ENCODE measurements at regions not wholly inside any gene's neighbourhood (a gene's known extent, or its start where the extent isn't known, plus 50 kb on each side); places are given as distances from the start of the nearest gene placed in this dataset.

DNA sequence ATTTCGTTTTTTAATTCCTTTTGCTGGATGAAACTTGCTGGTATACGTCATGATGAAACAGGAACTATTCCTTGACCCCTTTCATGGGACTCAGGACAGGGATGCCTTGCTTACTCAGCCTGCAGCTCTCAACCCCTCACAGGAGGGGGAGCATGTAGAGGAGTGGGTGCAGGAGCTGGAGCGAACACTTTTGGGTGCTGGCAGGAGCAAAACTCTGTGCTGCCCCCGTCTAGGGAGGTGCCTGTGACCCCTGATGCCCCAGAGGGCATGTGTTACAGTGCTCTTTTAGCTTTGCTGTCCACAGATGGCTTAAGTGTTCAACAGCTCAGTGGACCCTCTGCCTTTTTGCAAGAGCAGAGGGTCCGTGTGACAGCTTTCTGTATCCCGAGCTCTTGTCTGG lies 56.8 kb upstream of the TEX13C start:
- Histone ChIP-seq H3K9me3 (ENCODE audit: low read length) (peaks cover 11% of the 10 kb centered on the region), H4K20me1 (ENCODE audit: insufficient read depth, low read length) (no peaks in the 10 kb centered on the region), H2AFZ (ENCODE audit: low read length) (no peak overlapping the region), H3K27me3 (ENCODE audit: control insufficient read depth in 1 of 2, insufficient read depth in 2 of 2, low read length in 2 of 2) (no peaks in the 10 kb centered on the region), H3K79me2 (ENCODE audit: insufficient read depth, low read length) (no peaks in the 10 kb centered on the region), H3K9ac (ENCODE audit: insufficient read depth, low read depth, low read length) (no peak overlapping the region), H3K4me3 (replicated peaks in 1 of 3; ENCODE audit: insufficient read depth in 1 of 3, low read depth in 2 of 3, low read length in 3 of 3) (no peak overlapping the region), H3K4me2 (ENCODE audit: low read depth, low read length) (no peak overlapping the region), H3K27ac (ENCODE audit: extremely low read length, insufficient read depth, low read length) (no peak overlapping the region), H3K36me3 (replicated peaks in 1 of 2; ENCODE audit: control insufficient read depth in 1 of 2, insufficient read depth in 2 of 2, low read length in 2 of 2) (no peaks in the 10 kb centered on the region), H3K4me1 (ENCODE audit: insufficient read depth, low read length) (no peaks in the 10 kb centered on the region)
- no TSS peak for BruUV-seq (replicated peaks)
- TF ChIP-seq ZNF792 (CRISPR knock-in tag; IDR thresholded peaks at IDR 0.05) (no peak), HOXD1 (CRISPR knock-in tag; IDR thresholded peaks at IDR 0.05) (no peak), ZNF619 (CRISPR knock-in tag; IDR thresholded peaks at IDR 0.05) (no peak), ZMAT5 (CRISPR knock-in tag; IDR thresholded peaks at IDR 0.05; ENCODE audit: borderline replicate concordance, low read depth) (no peak), DPF2 (CRISPR knock-in tag; IDR thresholded peaks at IDR 0.05; ENCODE audit: borderline replicate concordance, low read depth) (no peak), ONECUT2 (CRISPR knock-in tag; IDR thresholded peaks at IDR 0.05) (no peak), MED8 (CRISPR knock-in tag; IDR thresholded peaks at IDR 0.05; ENCODE audit: insufficient replicate concordance) (no peak), GATA4 (IDR thresholded peaks at IDR 0.05; ENCODE audit: borderline replicate concordance, low read depth) (no peak), ZNF160 (CRISPR knock-in tag; IDR thresholded peaks at IDR 0.05) (no peak), ZNF749 (CRISPR knock-in tag; IDR thresholded peaks at IDR 0.05; ENCODE audit: borderline replicate concordance) (no peak), HNRNPL (IDR thresholded peaks at IDR 0.05; ENCODE audit: low read depth, low read length) (no peak), NBN (conservative IDR thresholded peaks at IDR 0.05) (no peak), ZNF879 (CRISPR knock-in tag; IDR thresholded peaks at IDR 0.05) (no peak)
- ATAC-seq: no peak
- no peak for DNase-seq (ENCODE audit: low spot score)
- in situ Hi-C loops (cut with HindIII; ENCODE audit: extremely low pct_ligation_motif_present, low pct_unique_long_range_greater_than_20kb) (no loop called here), intact Hi-C loops (cut with micrococcal nuclease; ENCODE audit: unreplicated experiment) (no loop called here)
- 8% methylated on average over 5 of the region's 6 CpGs for WGBS (ENCODE audit: low lambda C conversion rate)
- ChIA-PET POLR2A (no interaction called here), CTCF (ENCODE audit: low intra/inter-chr PET ratio, low total read pairs) (no interaction called here)
- no peak for FAIRE-seq
